B cell (primary cell): ENCODE measurements at regions not wholly inside any gene's neighbourhood (a gene's known extent, or its start where the extent isn't known, plus 50 kb on each side); places are given as distances from the start of the nearest gene placed in this dataset.

Experiments used
- EZH2 ChIP-seq: IDR thresholded peaks from 2 replicates; pipeline ENCODE4 v1.6.1; 2012; ENCODE audit warnings: borderline replicate concordance, low read depth, mild to moderate bottlenecking, moderate library complexity, low read length; ENCODE audit not compliant: insufficient read depth, poor library complexity, severe bottlenecking
- TF ChIP-seq, protein P1 (sequence below): fragments of 200-600 bp; IDR thresholded peaks from one replicate; pipeline ENCODE4 v1.8.0; 2022; ENCODE audit warnings: antibody characterized with exemption, mild to moderate bottlenecking

DNA sequence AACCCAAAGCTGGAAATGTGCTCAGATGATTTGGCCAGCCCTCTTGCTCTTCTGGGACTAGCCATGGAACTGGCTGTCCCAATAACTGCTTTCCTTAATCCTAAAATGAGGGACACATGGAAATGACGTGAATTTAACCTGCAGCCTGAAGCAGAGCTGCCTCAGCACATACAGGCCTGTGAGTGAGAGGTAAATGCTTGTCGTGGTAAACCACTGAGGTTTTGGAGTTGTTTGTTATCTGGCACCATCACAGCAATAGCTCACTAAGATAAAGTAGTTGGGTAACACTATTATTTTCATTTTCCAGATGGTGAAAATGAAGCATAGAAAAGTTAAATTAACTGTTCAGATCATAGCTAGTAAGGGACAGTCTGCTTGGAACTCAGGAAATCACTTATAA, 333.4 kb upstream of the CHD6 start:
- TF ChIP-seq, protein P1, sequence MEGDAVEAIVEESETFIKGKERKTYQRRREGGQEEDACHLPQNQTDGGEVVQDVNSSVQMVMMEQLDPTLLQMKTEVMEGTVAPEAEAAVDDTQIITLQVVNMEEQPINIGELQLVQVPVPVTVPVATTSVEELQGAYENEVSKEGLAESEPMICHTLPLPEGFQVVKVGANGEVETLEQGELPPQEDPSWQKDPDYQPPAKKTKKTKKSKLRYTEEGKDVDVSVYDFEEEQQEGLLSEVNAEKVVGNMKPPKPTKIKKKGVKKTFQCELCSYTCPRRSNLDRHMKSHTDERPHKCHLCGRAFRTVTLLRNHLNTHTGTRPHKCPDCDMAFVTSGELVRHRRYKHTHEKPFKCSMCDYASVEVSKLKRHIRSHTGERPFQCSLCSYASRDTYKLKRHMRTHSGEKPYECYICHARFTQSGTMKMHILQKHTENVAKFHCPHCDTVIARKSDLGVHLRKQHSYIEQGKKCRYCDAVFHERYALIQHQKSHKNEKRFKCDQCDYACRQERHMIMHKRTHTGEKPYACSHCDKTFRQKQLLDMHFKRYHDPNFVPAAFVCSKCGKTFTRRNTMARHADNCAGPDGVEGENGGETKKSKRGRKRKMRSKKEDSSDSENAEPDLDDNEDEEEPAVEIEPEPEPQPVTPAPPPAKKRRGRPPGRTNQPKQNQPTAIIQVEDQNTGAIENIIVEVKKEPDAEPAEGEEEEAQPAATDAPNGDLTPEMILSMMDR, result no peak
- no peak for TF ChIP-seq EZH2
